GM12875 (cell line): ENCODE measurements at regions not wholly inside any gene's neighbourhood (a gene's known extent, or its start where the extent isn't known, plus 50 kb on each side); places are given as distances from the start of the nearest gene placed in this dataset.

Source experiments
- H3K4me3 ChIP-seq: one replicate; pipeline ENCODE4 v1.5.1; 2011; ENCODE audit warnings: low read depth, low read length, control low read depth
- CTCF ChIP-seq: IDR thresholded peaks from 2 replicates; pipeline ENCODE4 v1.5.1; 2011; ENCODE audit warnings: low read depth, mild to moderate bottlenecking, control low read depth, inconsistent platforms, low read length, moderate library complexity, borderline replicate concordance; ENCODE audit not compliant: insufficient read depth

GRCh38 chr9:7324152-7324598, 475.4 kb downstream of the DMAC1 start:
- no peak for TF ChIP-seq CTCF
- no peak overlapping the region for H3K4me3 ChIP-seq

GRCh38 chr9:7320841-7321240, 478.7 kb downstream of the DMAC1 start:
- no peak overlapping the region for H3K4me3 ChIP-seq
- TF ChIP-seq CTCF, result no peak

GRCh38 chr9:7320139-7320538, 479.4 kb downstream of the DMAC1 start:
- no peak for TF ChIP-seq CTCF
- H3K4me3 ChIP-seq, result no peak overlapping the region

- H3K4me3 ChIP-seq, result no peak overlapping the region
- no peak for TF ChIP-seq CTCF
These were observed 480.7 kb downstream of the DMAC1 start for GRCh38 chr9:7318920-7319319.

- no peak for TF ChIP-seq CTCF
- H3K4me3 ChIP-seq, result no peak overlapping the region
These were observed 482.6 kb downstream of the DMAC1 start for GRCh38 chr9:7316967-7317366.

- no peak overlapping the region for H3K4me3 ChIP-seq
- TF ChIP-seq CTCF, result no peak
These were observed 483.3 kb downstream of the DMAC1 start for GRCh38 chr9:7316166-7316795.

GRCh38 chr9:7315746-7316145, 483.8 kb downstream of the DMAC1 start:
- H3K4me3 ChIP-seq, result no peak overlapping the region
- no peak for TF ChIP-seq CTCF
